ENCODE measurements at regions not wholly inside any gene's neighbourhood (a gene's known extent, or its start where the extent isn't known, plus 50 kb on each side); places are given as distances from the start of the nearest gene placed in this dataset.

DNA sequence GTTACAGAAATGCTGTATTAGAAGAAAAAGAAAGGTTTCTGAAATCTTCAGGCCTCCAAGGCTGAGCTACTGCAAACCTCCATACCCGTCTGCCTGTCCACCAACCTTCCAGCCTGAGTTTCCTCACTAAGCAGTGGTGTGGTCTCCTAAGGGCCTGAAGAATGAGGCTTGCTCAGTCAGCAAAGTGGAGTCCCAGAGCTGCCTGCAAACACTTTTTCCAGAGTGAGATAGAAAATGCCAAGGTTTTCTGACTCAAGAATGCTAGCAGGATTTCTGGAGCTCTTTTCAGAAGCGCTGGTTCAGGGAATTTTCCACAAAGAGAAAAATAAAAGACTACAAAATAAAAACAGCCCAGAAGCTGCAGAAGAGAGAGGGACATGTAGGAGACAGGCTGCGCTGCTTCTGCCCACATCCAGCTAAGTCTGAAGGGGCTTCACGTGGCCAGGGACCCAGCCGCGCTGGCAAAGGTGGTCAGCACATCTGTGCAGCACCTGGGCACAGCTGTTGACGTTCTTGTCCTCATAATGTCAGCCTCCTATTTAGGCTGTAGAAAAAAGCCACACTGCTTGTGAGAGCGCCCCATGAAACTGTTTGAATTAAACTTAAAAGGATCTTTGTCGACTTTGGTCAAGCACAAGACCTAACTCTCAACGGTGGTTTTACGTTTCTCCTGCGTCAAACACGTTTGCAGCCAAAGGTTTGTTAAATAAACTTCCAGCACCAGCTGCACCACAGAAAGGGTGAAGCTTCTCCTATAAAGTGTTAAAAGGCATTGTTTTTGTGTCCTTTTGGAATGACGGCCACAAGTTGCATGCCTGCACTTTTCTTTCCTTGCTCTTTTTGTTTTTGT lies 209.0 kb downstream of the THBS2 start:
- Histone ChIP-seq H3K36me3 (ENCODE audit: control insufficient read depth, insufficient read depth, low read length) (no peaks in the 10 kb centered on the region), H3K27me3 (ENCODE audit: control insufficient read depth, insufficient read depth, low read length) (no peaks in the 10 kb centered on the region), H3K4me3 (ENCODE audit: low read depth, low read length) (no peak overlapping the region)
- DNase-seq (ENCODE audit: low read depth), result no peak
- TF ChIP-seq, protein P1, sequence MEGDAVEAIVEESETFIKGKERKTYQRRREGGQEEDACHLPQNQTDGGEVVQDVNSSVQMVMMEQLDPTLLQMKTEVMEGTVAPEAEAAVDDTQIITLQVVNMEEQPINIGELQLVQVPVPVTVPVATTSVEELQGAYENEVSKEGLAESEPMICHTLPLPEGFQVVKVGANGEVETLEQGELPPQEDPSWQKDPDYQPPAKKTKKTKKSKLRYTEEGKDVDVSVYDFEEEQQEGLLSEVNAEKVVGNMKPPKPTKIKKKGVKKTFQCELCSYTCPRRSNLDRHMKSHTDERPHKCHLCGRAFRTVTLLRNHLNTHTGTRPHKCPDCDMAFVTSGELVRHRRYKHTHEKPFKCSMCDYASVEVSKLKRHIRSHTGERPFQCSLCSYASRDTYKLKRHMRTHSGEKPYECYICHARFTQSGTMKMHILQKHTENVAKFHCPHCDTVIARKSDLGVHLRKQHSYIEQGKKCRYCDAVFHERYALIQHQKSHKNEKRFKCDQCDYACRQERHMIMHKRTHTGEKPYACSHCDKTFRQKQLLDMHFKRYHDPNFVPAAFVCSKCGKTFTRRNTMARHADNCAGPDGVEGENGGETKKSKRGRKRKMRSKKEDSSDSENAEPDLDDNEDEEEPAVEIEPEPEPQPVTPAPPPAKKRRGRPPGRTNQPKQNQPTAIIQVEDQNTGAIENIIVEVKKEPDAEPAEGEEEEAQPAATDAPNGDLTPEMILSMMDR (IDR thresholded peaks at IDR 0.05; ENCODE audit: insufficient read depth, low read length, poor library complexity, severe bottlenecking), result no peak

DNA sequence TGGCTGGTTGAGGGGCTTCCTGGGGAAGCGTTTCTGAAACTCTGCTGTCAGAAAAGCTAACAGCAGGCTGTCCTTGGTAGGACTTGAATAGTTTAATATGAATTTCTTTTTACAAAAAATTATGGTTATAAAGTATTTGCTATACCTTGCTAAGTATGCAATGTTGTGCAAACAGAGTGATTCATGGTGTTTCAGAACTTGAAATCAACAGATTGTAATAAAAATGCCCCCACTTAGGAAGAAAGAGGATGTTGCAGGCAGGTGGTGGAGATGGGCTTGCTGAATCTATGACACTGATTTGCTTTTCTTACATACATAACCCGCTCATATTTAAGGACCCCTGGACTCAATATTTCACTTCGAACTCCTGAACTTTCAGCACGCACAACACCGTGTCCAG lies 211.6 kb downstream of the THBS2 start:
- TF ChIP-seq, protein P1 (IDR thresholded peaks at IDR 0.05; ENCODE audit: insufficient read depth, low read length, poor library complexity, severe bottlenecking), result no peak
- no peaks in the 10 kb centered on the region for H3K36me3 ChIP-seq (ENCODE audit: control insufficient read depth, insufficient read depth, low read length)
- H3K4me3 ChIP-seq (ENCODE audit: low read depth, low read length), result no peak overlapping the region
- DNase-seq (ENCODE audit: low read depth), result no peak
- no peaks in the 10 kb centered on the region for H3K27me3 ChIP-seq (ENCODE audit: control insufficient read depth, insufficient read depth, low read length)

- Histone ChIP-seq H3K4me3 (ENCODE audit: low read depth, low read length) (no peak overlapping the region), H3K36me3 (ENCODE audit: control insufficient read depth, insufficient read depth, low read length) (no peaks in the 10 kb centered on the region), H3K27me3 (ENCODE audit: control insufficient read depth, insufficient read depth, low read length) (no peaks in the 10 kb centered on the region)
- DNase-seq (ENCODE audit: low read depth), result no peak
- TF ChIP-seq, protein P1 (IDR thresholded peaks at IDR 0.05; ENCODE audit: insufficient read depth, low read length, poor library complexity, severe bottlenecking), result no peak
Measured at GRCh38 chr6:169041078-169041477, 212.6 kb downstream of the THBS2 start.

GRCh38 chr6:169038691-169039090 lies 215.0 kb downstream of the THBS2 start:
- Histone ChIP-seq H3K4me3 (ENCODE audit: low read depth, low read length) (no peak overlapping the region), H3K36me3 (ENCODE audit: control insufficient read depth, insufficient read depth, low read length) (no peaks in the 10 kb centered on the region), H3K27me3 (ENCODE audit: control insufficient read depth, insufficient read depth, low read length) (no peaks in the 10 kb centered on the region)
- TF ChIP-seq, protein P1 (IDR thresholded peaks at IDR 0.05; ENCODE audit: insufficient read depth, low read length, poor library complexity, severe bottlenecking), result no peak
- DNase-seq (ENCODE audit: low read depth), result no peak

DNA sequence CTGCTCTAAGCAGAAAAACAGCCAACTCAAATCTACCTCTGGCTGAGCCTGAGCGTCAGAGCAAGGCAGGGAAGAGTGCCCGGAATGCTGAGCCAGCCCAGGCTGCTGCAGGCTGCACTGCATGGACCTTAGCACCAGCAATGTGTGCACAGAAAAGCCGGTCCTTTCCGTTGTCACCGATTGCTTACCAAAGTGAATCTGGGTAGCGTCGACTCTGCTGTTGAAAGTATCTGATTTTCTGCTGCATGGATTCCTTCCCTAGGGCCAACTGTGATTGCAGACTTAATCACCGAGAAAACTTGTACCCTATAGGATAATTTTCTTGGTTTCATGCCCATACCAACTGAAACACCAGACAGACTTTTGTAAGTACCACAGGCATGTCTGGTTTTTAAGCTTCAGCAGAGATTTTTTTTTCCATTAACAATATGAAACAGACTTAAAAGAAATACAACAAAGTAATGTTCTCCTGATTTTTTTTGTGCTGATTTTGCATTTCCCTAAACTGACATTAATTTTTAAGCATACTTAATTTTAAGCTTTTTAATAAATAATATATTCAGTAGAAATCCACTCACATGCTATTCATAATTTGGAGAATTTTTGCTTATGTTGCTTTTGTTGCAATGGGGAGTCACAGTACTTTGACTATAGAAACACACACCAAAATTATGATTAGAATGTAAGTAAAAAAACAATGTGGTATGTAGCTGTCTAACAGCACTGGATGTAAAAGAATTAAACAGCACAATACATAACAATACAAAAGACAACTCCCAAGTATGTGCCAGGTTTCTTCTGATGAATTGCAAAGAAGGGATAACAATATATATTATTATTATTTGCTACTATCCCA lies 218.0 kb downstream of the THBS2 start:
- TF ChIP-seq, protein P1 (IDR thresholded peaks at IDR 0.05; ENCODE audit: insufficient read depth, low read length, poor library complexity, severe bottlenecking), result no peak
- Histone ChIP-seq H3K27me3 (ENCODE audit: control insufficient read depth, insufficient read depth, low read length) (no peaks in the 10 kb centered on the region), H3K36me3 (ENCODE audit: control insufficient read depth, insufficient read depth, low read length) (no peaks in the 10 kb centered on the region), H3K4me3 (ENCODE audit: low read depth, low read length) (no peak overlapping the region)
- peak; percentile 10 for DNase-seq (ENCODE audit: low read depth)
